HG03521 (cell line): ENCODE measurements at regions not wholly inside any gene's neighbourhood (a gene's known extent, or its start where the extent isn't known, plus 50 kb on each side); places are given as distances from the start of the nearest gene placed in this dataset.

Experiments
- ATAC-seq: cut with Tn5 transposase; IDR thresholded peaks from one replicate; pipeline ENCODE4 v1.9.1; 2021; ENCODE audit warnings: mild to moderate bottlenecking, moderate library complexity; ENCODE audit not compliant: unreplicated experiment

DNA sequence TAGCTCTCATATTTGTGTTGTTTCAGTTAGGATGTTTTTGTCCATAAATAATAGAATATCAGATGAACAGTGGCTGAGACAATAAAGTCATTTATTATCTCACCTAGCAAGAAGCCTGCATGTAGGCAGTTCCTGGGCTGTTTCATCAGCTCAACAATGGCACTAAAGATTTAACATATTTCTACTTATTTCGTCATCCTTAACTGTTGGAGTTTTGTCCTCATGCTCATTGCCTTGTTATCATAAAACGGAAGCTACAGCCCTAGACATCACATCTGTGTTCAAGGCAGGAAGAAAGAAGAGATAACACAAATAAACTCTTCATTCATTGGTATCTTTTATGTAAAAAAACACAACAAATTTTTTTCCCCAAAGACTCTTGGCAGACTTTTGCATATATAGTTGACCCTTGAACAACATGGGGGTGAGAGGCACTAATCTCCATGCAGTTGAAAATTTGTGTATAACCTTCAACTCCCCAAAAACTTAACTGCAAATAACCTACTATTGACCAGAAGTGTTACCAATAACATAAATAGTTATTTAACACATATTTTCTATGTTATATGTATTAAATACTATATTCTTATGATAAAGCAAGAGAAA, 277.2 kb upstream of the ADRA1B start:
- no peak for ATAC-seq

DNA sequence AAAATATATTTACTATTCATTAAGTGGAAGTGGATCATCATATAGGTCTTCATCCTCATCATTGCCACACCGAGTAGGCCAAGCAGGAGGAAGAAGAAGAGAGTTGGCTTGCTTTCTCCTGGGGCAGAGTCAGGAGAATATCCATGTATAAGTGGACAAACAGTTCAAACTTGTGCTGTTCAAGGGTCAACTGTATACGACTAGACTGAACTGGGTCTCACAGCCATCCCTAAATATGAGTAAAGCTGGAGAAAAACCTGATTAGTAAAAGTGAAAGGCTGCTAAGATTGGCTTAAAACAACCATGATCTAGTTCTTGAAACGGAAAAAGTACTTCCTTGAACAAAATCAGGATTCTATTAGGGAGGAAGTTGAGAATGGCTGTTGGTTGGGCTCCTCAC, 276.7 kb upstream of the ADRA1B start:
- no peak for ATAC-seq

DNA sequence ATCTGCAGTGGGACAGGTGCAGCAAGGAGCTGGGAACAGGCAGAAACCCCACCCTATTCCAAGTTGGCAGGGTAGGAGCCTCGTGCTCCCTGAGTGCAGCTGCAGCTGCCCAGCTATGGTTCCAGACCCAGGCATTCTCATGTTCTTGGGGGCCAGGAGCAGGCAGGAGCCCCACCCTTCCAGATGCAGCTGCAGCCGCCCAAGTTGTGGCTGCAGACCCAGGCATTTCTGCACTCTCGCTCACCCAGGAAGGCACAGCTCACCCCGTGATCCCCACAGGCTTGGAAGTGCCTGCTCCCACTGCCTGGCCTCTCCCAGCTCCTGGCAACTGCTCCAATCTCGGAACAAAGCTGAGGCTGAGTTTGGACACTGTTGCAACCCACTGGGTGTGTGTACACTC, 275.8 kb upstream of the ADRA1B start:
- ATAC-seq = no peak

DNA sequence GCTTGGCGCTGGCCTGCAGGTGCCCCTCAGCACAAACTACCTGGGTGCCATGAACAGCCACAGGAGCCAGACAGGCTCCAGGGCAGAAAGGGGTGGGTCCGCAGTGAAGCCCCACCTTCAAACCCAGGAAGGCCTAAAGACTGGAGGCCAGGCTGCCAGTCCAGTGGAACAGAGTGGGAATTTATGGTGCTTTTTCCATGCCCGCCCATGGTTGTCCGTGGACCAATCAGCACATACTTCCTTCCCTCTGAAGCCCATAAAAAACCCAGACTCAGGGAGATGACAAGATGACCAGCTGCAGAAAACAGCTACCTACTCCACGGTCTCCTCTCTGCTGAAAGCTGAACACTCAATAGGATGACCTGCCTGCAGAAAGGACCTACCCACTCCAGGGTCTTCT, 275.4 kb upstream of the ADRA1B start:
- ATAC-seq = no peak

DNA sequence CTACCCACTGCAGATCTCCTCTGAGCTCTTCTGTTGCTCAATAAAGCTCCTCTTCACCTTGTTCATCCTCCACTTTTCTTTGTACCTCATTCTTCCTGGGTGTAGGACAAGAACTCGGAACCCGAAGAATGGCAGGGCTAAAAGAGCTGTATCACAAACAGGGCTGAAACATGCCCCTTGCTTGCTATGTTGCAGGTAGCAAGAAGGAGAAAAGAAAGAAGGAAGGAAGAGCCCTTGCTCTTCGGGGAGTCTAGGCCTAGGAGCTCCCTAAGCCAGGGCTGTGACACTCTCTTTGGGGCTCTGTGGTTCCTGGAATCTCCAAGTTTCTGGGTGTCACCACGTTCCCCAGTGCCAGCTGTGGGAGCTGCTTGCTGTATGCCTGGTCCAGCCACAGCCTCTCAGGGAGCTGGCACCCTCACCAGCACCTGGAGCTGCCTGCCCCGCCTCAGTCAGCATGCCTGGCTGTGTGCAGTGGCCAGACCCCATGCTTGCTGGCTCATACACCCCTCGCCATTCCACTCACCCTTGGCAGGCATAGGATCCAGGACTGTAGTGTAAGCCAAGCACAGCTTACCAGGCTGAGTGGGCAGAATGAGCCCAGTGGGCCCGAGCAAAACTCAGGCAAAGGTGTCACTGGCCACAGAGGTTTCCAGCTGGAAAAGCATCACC, 274.8 kb upstream of the ADRA1B start:
- no peak for ATAC-seq

DNA sequence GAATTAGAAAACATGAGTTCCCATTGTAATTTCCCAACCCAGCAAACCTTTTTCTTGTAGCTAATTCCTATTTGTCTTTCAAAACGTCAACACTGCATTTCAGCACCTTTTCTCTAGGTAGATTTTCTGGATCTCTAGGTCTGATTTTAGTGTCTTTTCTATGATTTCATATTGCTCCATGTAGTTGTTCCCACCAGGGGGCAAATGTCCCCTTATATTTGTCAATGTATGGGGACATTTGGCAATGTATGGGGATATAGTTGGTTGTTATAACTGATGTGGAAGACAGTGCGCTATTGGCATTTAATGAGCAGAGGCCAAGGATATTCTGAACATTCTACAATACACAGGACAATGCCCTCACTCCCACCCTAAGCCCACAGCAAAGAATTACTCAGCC, 273.9 kb upstream of the ADRA1B start:
- ATAC-seq = no peak

DNA sequence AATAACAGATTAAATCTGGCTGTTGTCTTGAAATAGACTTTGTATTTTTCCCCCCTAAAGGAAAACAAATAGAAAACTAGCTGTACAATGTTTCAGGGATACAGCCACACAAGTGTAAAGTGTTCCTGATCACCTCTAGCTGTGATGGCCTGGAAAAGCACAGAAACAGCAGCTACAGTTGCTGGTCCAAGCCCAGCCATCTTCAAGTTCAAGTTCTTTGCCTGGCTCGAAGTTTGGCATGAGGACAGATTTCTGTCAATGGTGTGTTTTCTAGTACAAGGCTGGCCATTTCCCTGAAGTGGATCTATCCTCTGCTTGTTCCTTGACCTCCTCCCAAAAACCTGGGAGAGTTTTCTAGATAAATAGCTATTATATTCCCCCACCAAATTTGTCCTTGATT, 272.2 kb upstream of the ADRA1B start:
- no peak for ATAC-seq

DNA sequence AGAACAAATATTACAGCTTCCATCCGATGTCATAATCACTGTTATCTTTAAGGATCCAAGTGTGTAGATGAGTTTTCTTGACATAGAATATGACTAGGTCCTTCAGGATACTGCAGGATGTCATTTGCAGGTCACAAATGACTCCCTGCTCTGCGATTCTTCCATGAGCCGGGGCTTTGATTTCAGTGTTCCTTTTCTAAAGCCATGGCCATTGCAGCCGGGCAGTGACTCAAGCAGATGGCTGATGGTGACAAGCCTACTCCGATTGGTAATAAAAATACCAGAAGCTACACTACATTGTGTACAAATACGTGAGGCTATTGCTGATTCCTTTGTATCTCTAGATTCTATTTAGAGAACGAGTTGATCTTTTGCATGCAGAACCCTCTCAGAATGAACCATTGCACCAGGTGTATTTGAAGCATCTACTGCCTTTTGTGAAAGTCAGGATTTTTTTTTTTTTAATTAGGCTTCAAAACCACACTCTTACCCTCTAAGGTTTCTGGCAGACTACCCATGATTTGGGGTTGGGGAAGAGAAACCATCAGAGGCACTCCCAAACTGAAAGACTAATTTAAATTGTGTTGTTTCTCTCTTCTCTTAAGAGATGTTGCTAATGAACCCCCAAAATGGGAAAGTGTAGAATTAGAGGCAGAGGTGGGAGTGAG, 271.0 kb upstream of the ADRA1B start:
- ATAC-seq = no peak

DNA sequence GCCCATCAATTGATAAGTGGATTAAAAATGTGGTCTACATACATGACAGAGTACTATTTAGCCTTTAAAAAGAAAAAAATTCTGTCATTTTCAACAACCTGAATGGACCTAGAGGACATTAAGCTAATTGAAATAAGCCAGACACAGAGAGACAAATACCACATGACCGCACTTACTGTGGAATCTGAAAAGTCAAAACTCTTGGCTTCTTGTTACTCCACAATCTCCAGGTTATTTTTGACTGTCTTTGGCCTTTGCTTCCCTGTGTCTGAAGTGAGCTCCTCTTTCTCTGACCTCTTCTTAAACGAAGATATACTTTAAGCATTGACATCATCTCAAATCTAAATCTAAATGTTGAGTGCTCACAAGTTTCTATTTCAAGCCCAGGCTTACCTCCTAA, 265.5 kb upstream of the ADRA1B start:
- ATAC-seq = no peak

DNA sequence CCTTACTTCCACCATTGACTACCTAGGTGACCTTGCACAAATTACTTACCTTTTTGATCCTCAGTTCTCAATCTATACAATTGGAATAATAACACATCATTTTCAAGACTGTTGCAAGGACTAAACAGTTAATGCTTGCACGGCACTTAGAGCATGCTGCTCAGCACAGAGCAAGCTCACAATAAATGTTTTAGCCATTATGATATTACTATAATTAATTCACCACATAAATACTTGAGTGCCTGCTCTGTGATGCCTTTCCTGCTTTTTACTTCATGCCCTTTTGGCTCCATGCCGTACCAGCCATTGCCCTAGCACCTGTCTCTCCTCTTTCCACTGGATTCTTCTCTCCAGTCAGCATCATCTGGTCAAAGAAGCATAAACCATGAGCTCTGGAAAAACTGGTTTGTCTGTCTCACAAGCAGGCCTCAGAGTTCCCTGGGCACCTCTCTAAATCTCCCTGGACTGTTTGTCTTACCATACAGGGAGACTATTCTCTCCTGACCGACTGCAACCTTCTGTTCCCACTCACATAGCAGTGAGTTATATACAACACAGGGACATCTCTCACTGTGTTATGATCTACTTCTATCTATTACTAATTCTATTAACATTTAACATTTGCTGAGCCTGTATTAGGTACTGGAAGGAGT, 260.4 kb upstream of the ADRA1B start:
- no peak for ATAC-seq

DNA sequence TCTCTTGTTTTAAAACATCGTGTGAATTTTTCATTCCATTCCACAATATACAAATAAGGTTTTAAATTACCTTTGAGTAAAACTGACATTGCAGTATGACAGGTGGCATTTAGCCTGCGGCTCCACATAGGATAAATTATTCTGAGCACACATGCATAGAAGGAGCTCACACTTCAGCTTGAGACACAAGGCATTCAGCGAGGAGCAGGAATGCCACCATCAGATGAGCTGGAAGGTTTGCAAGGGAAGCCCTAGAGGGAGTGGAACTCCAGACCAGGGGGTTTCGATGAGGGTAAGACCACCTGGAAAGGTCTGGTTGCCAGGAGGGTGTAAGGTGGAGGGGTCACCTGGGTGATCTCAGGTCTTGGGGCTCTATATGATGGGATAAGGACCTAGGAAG, 259.0 kb upstream of the ADRA1B start:
- no peak for ATAC-seq

DNA sequence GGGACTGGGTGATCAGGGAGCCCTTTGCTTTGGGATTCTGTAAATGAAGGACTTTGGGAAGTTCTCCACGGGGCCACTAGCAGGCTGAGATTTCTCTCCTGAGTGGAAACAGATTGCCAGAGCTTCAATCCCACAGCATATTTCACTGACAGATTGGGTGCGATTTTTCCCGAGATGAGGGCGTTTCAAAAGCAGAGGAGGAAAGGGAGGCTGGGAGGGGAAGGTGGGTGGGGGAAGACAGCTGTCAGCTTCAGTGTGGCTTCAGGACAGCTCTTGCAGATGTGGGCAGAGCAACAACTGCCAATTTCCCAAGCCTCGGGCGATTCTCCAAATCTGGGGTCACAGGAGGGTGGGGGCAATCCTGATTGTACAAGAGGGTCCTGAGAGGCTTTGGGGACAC, 258.5 kb upstream of the ADRA1B start:
- no peak for ATAC-seq

DNA sequence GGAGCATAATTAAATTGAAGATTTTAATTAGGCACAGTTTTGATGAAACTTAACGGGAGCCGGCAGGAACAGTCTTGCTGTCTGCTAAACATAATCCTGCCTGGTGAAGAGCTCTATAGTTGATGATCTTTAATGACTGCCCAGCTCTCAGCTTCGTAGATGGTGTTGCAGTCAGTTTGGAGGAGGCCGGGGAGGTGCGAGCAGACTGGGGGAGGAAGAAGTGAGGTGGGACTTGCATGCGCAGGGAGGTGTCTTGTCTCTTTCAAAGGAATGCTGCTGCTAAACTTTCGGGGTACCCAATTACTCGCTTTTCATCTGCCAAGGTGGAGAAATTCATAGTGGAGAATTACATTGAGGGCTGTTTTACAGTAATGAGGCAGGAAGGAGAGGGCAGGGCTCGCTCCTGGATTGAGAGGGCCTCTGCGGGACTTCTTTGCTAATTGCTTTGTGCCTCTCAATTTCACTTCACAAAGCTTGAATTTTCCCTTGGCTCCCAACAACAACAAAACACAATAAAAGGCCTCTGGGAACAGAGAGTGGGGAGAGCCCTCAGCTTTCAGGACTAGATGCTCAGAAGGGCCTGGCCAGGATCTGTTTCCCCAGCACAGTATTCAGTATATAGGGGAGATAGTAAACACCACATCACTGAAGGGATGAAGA, 257.9 kb upstream of the ADRA1B start:
- no peak for ATAC-seq

DNA sequence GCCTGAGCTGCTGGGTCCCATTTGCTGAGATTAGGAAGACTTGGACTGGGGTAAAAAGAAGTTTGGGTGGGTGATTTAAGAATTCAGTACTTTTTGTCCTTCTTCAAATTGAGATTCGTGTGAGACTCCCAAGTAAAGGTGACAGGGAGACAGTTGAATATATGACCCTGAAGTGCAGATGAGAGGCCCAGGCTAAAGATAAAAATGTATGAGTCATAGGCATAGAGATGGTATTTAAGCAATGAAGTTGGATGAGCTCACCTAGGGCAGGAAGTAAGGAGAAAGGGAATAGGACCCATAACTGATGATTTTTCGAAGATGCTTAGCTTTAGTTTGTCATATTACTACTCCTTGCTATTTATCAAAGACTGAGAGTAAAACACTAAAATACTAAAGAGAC, 255.9 kb upstream of the ADRA1B start:
- ATAC-seq = no peak

DNA sequence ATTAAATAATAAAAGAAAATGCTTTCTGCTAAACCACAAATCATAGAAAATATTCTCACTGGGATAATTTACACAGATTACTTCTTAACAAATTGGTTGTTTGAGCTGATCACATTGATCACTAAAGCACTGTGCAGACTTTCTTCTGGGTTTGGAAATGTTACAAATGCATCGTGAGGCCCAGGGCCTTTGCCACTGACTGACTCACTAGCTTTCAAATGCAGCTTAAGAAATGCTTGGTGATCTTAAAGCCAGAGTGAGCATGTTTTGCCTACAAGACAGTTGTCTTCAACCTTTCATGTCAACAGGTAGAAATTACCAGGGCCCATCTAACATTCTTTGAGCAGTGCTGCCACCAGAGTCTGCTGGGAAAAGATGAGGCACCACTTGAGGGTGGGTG, 252.3 kb upstream of the ADRA1B start:
- ATAC-seq = no peak

DNA sequence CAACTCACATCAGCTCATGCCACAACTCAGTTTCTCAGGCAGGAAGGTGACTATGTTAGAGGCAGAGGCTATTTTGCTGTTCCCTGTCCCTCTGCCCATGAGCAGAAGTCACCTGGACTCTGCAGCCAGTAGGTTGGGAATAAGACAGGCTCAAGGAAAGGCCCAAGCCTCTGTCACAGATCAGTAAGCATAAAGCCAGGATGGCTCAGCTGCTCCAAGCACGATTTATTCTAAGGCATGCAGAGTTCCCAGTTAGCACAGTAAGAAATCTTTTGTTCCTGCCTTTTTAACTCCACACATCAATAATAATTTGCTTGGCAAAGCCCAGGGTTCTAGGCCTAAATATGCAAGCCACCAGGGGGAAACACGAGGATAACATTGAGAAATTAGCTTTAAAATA, 249.0 kb upstream of the ADRA1B start:
- no peak for ATAC-seq

DNA sequence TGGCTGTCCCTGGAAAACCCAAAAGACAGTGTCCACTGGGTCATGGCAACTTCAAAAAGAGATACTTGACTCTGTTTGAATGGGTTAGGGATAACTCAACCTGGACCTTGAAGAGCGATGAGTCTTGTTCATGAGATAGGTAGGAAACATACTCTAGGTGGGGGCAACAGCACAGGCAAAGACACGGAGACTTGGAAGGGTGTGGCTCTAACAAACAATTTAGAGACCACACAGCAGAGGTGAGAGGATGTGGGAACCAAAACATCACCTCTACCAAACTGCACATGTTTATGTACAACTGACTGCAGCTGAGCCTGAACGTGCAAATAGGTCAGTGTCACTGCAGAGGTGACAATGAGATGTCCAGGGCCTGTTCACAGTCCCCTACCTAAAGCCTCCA, 247.7 kb upstream of the ADRA1B start:
- ATAC-seq = no peak

DNA sequence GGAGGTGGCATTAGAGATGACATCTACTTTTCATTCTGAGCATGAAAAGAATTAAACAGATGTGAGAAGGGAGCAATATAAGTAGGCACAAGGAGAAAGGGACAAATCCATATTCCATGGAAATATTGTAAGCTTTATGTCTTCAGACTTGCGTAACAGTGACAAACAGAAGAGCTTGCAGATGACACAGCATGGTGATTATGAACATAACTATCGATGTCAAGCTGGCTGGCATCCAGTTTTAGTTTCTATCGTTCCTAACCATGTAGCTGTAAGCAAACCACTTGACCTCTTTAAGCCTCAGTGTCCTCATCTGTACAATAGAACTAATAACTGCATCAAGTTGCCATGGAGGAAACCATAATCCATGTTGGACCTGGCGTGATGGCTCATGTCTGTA, 246.7 kb upstream of the ADRA1B start:
- no peak for ATAC-seq

DNA sequence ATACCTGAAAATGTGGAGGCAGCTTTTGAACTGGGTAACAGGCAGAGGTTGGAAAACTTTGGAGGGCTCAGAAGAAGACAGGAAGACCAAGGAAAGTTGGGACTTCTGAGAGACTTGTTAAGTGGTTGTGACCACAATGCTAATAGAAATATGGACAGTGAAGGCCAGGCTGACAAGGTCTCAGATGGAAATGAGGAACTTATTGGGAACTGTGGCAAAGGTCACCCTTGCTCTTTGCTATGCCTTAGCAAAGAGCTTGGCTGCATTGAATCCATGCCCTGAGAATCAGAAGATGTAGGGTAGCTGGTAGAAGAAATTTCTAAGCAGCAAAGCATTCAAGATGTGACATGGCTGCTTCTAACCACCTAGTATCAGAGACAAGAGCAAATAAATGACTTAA, 244.4 kb upstream of the ADRA1B start:
- no peak for ATAC-seq

DNA sequence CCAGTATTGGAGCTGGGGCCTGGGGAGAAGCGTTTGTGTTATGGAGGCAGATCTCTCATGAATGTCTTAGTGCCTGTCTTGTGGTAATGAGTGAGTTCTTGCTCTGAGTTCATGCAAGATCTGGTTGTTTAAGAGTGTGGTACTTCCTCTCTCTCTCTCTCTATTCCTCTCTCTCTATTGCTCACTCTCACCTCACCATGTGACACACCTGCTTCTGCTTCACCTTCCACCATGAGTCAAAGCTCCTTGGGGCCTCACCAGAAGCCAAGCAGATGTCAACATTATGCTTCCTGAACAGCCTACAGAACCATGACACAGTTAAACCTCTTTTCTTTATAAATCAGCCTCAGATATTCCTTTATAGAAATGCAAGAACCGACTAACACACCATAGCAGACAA, 242.7 kb upstream of the ADRA1B start:
- ATAC-seq = no peak

DNA sequence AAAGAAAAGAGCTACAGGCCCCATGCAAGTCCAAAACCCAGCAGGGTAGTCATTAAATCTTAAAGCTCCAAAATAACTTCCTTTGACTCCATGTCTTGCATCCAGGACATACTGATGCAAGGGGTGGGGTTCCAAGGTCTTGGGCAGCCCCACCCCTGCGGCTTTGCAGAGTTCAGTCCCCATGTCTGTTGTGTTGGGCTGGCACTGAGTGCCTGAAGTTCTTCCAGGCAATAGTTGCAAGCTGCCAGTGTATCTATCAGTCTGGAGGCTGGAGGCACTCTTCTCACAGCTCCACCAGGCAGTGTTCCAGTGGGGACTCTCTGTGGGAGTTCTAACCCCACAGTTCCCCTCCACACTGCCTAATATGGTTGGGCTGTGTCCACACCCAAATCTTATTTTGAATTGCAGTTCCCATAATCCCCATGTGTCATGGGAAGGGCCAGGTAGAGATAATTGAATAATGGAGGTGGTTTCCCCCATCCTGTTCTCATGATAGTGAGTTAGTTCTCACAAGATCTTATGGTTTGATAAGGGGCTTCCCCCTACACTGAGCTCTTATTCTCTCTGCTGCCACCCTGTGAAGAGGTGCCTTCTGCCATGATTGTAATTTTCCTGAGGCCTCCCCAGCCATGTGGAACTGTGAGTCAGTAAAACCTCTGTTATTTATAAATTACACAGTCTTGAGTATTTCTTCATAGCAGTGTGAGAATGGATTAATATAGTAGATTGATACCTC, 237.5 kb upstream of the ADRA1B start:
- no peak for ATAC-seq
